Left ventricle myocardium inferior (tissue), 1 donor: ENCODE measurements at regions not wholly inside any gene's neighbourhood (a gene's known extent, or its start where the extent isn't known, plus 50 kb on each side); places are given as distances from the start of the nearest gene placed in this dataset.

Experiments used
- DNase-seq: peaks from one replicate; pipeline ENCODE4 v3.0.0-alpha.2; 2020
- H3K27ac ChIP-seq: fragments of 200-600 bp; replicated peaks from 2 replicates; pipeline ENCODE4 v1.8.0; 2021
- H3K27me3 ChIP-seq: fragments of 200-600 bp; 2 replicates; pipeline ENCODE4 v1.8.0; 2021; ENCODE audit warnings: low read depth
- H3K36me3 ChIP-seq: fragments of 200-600 bp; 2 replicates; pipeline ENCODE4 v1.8.0; 2021
- H3K4me1 ChIP-seq: fragments of 200-600 bp; 2 replicates; pipeline ENCODE4 v1.8.0; 2021
- H3K4me3 ChIP-seq: fragments of 200-600 bp; 2 replicates; pipeline ENCODE4 v1.8.0; 2021; ENCODE audit warnings: mild to moderate bottlenecking, moderate library complexity
- H3K9me3 ChIP-seq: fragments of 200-600 bp; replicated peaks from 2 replicates; pipeline ENCODE4 v1.8.0; 2021
- intact Hi-C: fragments of 100-400 bp; cut with micrococcal nuclease; formaldehyde crosslinking; loops from one replicate; pipeline ENCODE4 v1.11.0; 2022
- TF ChIP-seq, protein P1 (sequence below): fragments of 200-600 bp; IDR thresholded peaks from 2 replicates; pipeline ENCODE4 v1.8.0; 2021; ENCODE audit warnings: antibody characterized with exemption, mild to moderate bottlenecking, borderline replicate concordance
- donor health status: DM: no; HTN: yes; CAD: no; lungs with severe emphysema.

DNA sequence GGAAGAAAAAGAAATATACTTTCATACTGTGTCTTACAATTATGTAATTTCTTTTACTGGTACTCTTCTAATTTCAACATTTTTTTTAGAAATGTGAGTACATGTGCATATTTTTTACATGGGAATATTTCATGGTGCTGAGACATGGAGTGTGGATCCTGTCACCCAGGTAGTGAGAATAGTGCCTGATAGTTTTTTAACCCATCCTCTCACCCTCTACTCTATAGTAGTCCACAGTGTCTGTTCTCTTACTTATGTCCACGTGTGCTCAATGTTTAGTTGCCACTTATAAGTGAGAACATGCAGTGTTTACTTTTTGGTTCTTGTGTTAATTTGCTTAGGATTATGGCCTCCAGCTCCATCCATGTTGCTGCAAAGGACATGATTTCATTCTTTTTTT lies 548.8 kb downstream of the AACS start:
- DNase-seq, result no peak
- H3K36me3 ChIP-seq, result no peaks in the 10 kb centered on the region
- no peak overlapping the region for H3K4me3 ChIP-seq
- no peak overlapping the region for H3K27ac ChIP-seq
- H3K4me1 ChIP-seq, result no peaks in the 10 kb centered on the region
- TF ChIP-seq, protein P1, sequence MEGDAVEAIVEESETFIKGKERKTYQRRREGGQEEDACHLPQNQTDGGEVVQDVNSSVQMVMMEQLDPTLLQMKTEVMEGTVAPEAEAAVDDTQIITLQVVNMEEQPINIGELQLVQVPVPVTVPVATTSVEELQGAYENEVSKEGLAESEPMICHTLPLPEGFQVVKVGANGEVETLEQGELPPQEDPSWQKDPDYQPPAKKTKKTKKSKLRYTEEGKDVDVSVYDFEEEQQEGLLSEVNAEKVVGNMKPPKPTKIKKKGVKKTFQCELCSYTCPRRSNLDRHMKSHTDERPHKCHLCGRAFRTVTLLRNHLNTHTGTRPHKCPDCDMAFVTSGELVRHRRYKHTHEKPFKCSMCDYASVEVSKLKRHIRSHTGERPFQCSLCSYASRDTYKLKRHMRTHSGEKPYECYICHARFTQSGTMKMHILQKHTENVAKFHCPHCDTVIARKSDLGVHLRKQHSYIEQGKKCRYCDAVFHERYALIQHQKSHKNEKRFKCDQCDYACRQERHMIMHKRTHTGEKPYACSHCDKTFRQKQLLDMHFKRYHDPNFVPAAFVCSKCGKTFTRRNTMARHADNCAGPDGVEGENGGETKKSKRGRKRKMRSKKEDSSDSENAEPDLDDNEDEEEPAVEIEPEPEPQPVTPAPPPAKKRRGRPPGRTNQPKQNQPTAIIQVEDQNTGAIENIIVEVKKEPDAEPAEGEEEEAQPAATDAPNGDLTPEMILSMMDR, result no peak
- intact Hi-C loops, result loop anchor here (10.0 kb wide), 1 partner anchor 811 kb away; no protein-coding TSS in a partner anchor
- H3K27me3 ChIP-seq, result no peaks in the 10 kb centered on the region
- peaks cover 4% of the 10 kb centered on the region for H3K9me3 ChIP-seq

DNA sequence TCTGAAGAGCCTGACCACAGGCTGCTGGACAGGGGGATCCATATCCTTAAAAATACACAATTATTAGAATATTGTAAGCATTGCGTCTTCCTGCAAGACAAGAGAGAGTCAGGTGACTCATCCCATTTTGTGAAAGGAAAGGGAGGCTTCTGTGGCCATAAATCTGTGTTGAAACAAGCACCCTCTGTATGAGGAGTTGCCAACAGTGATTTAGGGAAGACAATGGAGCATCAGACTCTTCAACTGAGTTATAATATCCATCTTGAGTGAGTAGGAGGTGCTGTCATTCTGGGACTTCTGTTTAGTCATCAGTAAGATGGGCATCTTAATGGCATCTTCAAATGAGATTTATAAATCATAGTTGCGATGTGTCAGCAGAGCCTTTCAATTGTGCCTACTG lies 554.5 kb downstream of the AACS start:
- intact Hi-C loops, result loop anchor here (10.0 kb wide), 1 partner anchor 805 kb away; no protein-coding TSS in a partner anchor
- Histone ChIP-seq H3K36me3 (no peaks in the 10 kb centered on the region), H3K4me3 (no peak overlapping the region), H3K27me3 (no peaks in the 10 kb centered on the region), H3K27ac (no peak overlapping the region), H3K9me3 (peaks cover 4% of the 10 kb centered on the region), H3K4me1 (no peaks in the 10 kb centered on the region)
- TF ChIP-seq, protein P1, result no peak
- no peak for DNase-seq

DNA sequence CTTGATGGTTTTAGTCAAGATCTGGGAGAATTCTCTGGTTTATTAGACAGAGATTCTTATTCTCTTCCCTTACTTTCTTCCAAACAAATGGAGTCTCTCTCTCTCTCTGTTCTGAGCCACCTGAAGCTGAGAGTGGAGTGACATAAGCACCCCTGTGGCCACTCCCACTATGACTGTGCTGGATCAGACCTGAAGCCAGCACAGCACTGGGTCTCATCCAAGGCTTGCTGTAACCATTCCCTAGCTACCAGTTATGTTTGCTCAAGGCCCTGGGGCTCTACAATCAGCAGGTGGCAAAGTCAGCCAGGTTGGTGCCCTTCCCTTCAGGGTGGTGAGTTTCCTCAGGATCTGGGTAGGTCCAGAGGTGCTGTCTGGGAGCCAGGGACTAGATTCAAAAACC lies 568.5 kb downstream of the AACS start:
- Histone ChIP-seq H3K27me3 (no peaks in the 10 kb centered on the region), H3K36me3 (no peaks in the 10 kb centered on the region), H3K27ac (no peak overlapping the region), H3K4me3 (no peak overlapping the region), H3K4me1 (no peaks in the 10 kb centered on the region), H3K9me3 (peaks cover 21% of the 10 kb centered on the region)
- intact Hi-C loops, result no loop called here
- TF ChIP-seq, protein P1, result no peak
- DNase-seq, result no peak

DNA sequence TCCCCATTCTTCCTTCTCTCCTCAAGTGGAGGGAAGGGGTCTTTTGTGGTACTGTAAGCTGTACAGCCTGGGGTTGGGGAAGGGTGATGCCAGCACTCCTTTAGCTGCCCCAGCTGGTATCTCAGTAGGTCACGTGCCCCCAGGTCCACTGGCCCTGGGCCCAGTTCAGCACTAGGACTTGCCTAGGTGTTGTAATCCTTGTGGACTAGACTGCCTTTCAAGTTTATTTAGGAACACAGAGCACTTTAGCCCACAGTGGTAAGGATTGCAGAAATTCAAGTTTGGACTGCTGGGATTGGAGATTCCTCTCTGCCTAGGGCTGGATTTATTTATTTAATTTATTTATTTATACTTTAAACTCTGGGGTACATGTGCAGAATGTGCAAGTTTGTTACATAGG lies 569.6 kb downstream of the AACS start:
- DNase-seq, result no peak
- Histone ChIP-seq H3K4me3 (no peak overlapping the region), H3K27ac (no peak overlapping the region), H3K9me3 (peaks cover 21% of the 10 kb centered on the region), H3K4me1 (no peaks in the 10 kb centered on the region), H3K36me3 (no peaks in the 10 kb centered on the region), H3K27me3 (no peaks in the 10 kb centered on the region)
- intact Hi-C loops, result no loop called here
- TF ChIP-seq, protein P1, result no peak

DNA sequence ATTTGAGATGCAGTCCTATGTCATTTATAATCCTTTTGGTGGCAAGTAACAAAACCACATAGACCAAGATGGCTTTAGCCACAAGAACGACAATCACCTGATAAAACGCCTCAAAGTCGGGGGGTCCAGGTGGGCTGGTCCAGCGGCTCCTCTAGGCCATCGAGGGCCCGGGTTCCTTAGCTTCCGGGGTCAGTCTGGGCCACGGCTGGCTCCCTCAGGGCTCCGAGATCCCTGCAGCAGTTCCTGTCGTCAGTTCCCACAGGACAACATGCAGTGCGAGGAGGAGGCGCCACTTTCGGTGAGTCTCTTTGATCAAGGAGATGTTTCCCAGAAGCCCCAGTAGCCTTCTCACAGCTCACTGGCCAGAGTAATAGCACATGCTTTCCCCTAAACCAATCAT lies 574.6 kb downstream of the AACS start:
- H3K27ac ChIP-seq, result no peak overlapping the region
- H3K4me3 ChIP-seq, result no peak overlapping the region
- peaks cover 10% of the 10 kb centered on the region for H3K27me3 ChIP-seq
- DNase-seq, result no peak
- TF ChIP-seq, protein P1, result no peak
- intact Hi-C loops, result no loop called here
- no peaks in the 10 kb centered on the region for H3K9me3 ChIP-seq
- no peaks in the 10 kb centered on the region for H3K36me3 ChIP-seq
- no peaks in the 10 kb centered on the region for H3K4me1 ChIP-seq

DNA sequence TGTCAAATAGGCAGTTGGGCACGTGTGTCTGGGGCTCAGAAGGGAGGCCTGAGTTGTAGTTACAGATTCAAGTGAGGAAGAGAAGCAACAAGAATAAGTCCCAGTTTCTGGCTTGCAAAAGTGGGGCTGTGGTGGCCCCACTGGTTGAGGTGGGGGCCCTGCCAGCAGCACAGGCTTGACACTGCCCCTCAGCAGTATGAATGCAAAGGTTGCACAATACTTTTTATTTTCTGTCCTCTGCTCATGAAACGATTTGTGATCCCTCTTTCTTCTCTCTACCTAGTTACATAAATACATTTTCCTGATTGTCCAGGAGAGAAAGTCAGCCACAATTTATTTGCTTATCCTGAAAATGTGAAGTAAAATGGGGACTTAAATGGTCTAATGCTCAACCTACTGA lies 577.8 kb downstream of the AACS start:
- no peak overlapping the region for H3K4me3 ChIP-seq
- H3K27ac ChIP-seq, result no peak overlapping the region
- no peaks in the 10 kb centered on the region for H3K9me3 ChIP-seq
- no peaks in the 10 kb centered on the region for H3K4me1 ChIP-seq
- TF ChIP-seq, protein P1, result no peak
- H3K27me3 ChIP-seq, result peaks cover 10% of the 10 kb centered on the region
- no peak for DNase-seq
- intact Hi-C loops, result no loop called here
- no peaks in the 10 kb centered on the region for H3K36me3 ChIP-seq
